ENCODE measurements at regions not wholly inside any gene's neighbourhood (a gene's known extent, or its start where the extent isn't known, plus 50 kb on each side); places are given as distances from the start of the nearest gene placed in this dataset.

GRCh38 chr18:46298511-46298910, 194.3 kb downstream of the HAUS1 start:
- no peak overlapping the region for H3K4me3 ChIP-seq (ENCODE audit: low read length)
- no peak for TF ChIP-seq CTCF (conservative IDR thresholded peaks at IDR 0.05; ENCODE audit: low read depth, low read length)
- no peak for DNase-seq (ENCODE audit: low read depth)

DNA sequence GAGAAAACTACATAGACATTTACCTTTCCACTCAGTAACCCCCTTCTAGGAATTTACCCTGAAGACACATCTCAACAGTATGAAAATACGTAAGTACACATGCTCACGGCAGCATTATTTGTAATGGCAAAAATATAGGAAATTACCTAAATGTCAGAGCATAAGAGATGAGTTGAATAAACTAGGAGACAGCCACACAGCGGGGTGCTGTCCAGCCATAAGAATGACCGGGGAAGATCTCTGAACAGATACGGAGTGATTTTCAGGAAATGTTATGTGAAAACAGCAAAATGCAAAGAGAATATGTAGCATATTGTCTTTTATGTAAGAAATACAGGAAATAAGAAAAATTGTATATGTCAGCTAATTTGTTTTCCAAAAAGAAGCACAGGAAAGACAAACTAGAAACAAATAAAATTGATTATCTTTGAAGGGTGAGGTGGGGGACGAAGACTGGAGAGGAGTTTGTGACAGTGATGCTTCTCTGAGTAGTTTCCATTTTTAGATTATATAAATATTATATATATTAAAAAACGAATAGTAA, 195.4 kb downstream of the HAUS1 start:
- no peak overlapping the region for H3K4me3 ChIP-seq (ENCODE audit: low read length)
- DNase-seq (ENCODE audit: low read depth), result no peak
- TF ChIP-seq CTCF (conservative IDR thresholded peaks at IDR 0.05; ENCODE audit: low read depth, low read length), result no peak

DNA sequence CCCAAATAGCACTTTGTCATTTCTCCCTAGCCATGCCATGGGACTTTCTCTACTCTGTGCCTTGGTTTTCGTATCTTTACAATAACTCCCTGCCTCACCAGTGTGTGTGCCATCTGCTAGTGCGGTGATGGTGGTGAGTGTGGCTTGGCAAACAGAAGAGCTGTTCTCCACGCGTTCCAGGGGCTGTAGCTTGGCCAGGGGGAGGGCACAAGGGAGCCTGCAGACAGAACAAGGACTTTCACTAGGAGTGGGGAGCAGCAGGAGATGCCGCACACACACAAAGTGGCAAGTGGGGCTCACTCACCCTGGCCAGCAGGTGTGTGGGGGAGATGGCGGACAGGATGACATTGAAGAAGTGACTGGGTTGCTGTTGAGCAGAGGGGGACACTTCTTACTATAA, 196.9 kb downstream of the HAUS1 start:
- no peak for DNase-seq (ENCODE audit: low read depth)
- no peak overlapping the region for H3K4me3 ChIP-seq (ENCODE audit: low read length)
- TF ChIP-seq CTCF (conservative IDR thresholded peaks at IDR 0.05; ENCODE audit: low read depth, low read length), result no peak

DNA sequence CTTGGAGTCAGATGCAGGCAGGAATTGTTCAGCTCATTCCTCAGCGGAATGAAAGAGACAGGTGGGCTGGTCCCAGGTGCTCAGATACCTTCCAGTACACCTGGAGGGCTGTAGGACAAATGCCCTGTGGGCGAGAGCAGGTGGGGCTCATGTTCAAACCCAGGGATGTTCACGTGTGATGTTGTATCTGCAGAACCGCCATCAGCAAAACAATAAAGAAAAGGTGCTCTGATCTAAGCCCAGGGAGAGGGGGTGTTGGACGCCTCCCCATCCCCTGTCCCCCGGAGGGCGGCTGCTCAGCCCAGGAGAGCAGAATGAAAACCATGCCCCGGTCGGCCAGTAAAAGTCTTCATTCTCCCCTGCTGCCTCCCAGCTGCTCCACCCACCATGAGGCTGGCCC, 197.4 kb downstream of the HAUS1 start:
- DNase-seq (ENCODE audit: low read depth), result no peak
- no peak overlapping the region for H3K4me3 ChIP-seq (ENCODE audit: low read length)
- TF ChIP-seq CTCF (conservative IDR thresholded peaks at IDR 0.05; ENCODE audit: low read depth, low read length), result no peak

GRCh38 chr18:46302528-46303485, 198.6 kb downstream of the HAUS1 start:
- no peak overlapping the region for H3K4me3 ChIP-seq (ENCODE audit: low read length)
- no peak for DNase-seq (ENCODE audit: low read depth)
- TF ChIP-seq CTCF (conservative IDR thresholded peaks at IDR 0.05; ENCODE audit: low read depth, low read length), result no peak

DNA sequence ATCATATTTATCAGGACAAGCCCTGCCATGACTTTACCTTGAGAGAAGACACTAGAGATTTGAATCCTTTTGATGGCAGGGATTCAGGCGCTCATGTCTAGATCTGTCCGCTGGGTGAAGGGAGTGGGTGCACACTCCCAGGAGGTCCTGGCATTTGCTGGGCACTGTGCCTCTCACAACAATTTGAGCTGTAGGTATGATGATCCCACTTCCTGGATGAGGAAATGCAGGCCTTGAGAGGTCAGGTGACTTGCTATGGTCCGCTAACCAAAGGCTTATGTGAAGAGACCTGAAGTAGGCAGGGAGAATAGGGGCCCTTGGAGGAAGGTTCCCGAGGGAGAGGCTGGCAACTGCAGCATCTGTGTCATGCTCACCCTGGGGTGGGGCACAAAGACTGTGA, 206.1 kb downstream of the HAUS1 start:
- TF ChIP-seq CTCF (conservative IDR thresholded peaks at IDR 0.05; ENCODE audit: low read depth, low read length), result no peak
- H3K4me3 ChIP-seq (ENCODE audit: low read length), result no peak overlapping the region
- no peak for DNase-seq (ENCODE audit: low read depth)

All from retinal pigment epithelial cell (primary cell).